ENCODE measurements at regions not wholly inside any gene's neighbourhood (a gene's known extent, or its start where the extent isn't known, plus 50 kb on each side); places are given as distances from the start of the nearest gene placed in this dataset.

DNA sequence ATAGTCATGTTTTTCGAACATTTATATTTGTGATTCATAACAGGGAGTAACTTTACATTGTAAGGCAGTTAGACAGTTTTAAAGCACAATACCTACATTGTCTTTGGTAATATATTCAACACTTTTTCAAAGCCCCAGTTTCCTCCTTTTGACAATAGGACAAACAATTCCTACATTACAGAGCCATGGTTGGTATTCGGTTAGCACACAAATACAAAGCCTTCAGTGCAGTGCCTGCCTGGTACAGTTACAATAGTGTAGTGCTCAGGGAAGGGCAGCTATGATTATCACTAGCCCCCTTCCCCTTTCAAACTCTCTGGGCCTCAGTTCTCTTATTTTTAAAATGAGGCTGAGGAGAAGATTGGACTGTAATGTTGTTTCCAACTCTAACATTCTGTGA, 207.8 kb downstream of the TPBG start:
- Histone ChIP-seq H3K9ac (ENCODE audit: low read length) (no peak overlapping the region), H3K4me1 (ENCODE audit: insufficient read depth, low read length) (no peaks in the 10 kb centered on the region), H3K27ac (ENCODE audit: low read depth, low read length) (no peak overlapping the region), H3K27me3 (ENCODE audit: insufficient read depth, low read length) (no peaks in the 10 kb centered on the region), H3K4me3 (ENCODE audit: insufficient read depth, low read depth, low read length) (no peak overlapping the region), H3K36me3 (ENCODE audit: insufficient read depth, low read length) (no peaks in the 10 kb centered on the region), H3K79me2 (ENCODE audit: insufficient read depth, low read length) (no peaks in the 10 kb centered on the region), H2AFZ (ENCODE audit: low read depth, low read length) (no peak overlapping the region), H3K9me3 (ENCODE audit: insufficient read depth, low read depth, low read length) (no peaks in the 10 kb centered on the region), H4K20me1 (ENCODE audit: insufficient read depth, low read length) (no peaks in the 10 kb centered on the region), H3K4me2 (ENCODE audit: low read length) (no peak overlapping the region)
- no peaks in the 10 kb centered on the region for H3K36me3 Mint-ChIP-seq (ENCODE audit: low read depth, unreplicated experiment)
- H3K27me3 Mint-ChIP-seq (ENCODE audit: low read depth, unreplicated experiment) = no peaks in the 10 kb centered on the region
- DNase-seq (ENCODE audit: low read depth) = no peak
- FAIRE-seq = no peak
- TF ChIP-seq, protein P1, sequence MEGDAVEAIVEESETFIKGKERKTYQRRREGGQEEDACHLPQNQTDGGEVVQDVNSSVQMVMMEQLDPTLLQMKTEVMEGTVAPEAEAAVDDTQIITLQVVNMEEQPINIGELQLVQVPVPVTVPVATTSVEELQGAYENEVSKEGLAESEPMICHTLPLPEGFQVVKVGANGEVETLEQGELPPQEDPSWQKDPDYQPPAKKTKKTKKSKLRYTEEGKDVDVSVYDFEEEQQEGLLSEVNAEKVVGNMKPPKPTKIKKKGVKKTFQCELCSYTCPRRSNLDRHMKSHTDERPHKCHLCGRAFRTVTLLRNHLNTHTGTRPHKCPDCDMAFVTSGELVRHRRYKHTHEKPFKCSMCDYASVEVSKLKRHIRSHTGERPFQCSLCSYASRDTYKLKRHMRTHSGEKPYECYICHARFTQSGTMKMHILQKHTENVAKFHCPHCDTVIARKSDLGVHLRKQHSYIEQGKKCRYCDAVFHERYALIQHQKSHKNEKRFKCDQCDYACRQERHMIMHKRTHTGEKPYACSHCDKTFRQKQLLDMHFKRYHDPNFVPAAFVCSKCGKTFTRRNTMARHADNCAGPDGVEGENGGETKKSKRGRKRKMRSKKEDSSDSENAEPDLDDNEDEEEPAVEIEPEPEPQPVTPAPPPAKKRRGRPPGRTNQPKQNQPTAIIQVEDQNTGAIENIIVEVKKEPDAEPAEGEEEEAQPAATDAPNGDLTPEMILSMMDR (IDR thresholded peaks at IDR 0.05; ENCODE audit: insufficient read depth, low read depth, low read length) = no peak
- no peak for TF ChIP-seq EZH2 (IDR thresholded peaks at IDR 0.05; ENCODE audit: insufficient read depth, low read length)
- no peak overlapping the region for H3K27ac Mint-ChIP-seq (ENCODE audit: unreplicated experiment)
- H3K4me3 Mint-ChIP-seq (ENCODE audit: unreplicated experiment) = no peak overlapping the region
- no peaks in the 10 kb centered on the region for H3K9me3 Mint-ChIP-seq (ENCODE audit: unreplicated experiment)
- no peaks in the 10 kb centered on the region for H3K4me1 Mint-ChIP-seq (ENCODE audit: low read depth, unreplicated experiment)

GRCh38 chr6:82573254-82573972, 209.8 kb downstream of the TPBG start:
- Histone ChIP-seq H4K20me1 (ENCODE audit: insufficient read depth, low read length) (no peaks in the 10 kb centered on the region), H3K36me3 (ENCODE audit: insufficient read depth, low read length) (no peaks in the 10 kb centered on the region), H3K27me3 (ENCODE audit: insufficient read depth, low read length) (no peaks in the 10 kb centered on the region), H3K27ac (ENCODE audit: low read depth, low read length) (no peak overlapping the region), H2AFZ (ENCODE audit: low read depth, low read length) (no peak overlapping the region), H3K9me3 (ENCODE audit: insufficient read depth, low read depth, low read length) (no peaks in the 10 kb centered on the region), H3K79me2 (ENCODE audit: insufficient read depth, low read length) (no peaks in the 10 kb centered on the region), H3K4me3 (ENCODE audit: insufficient read depth, low read depth, low read length) (no peak overlapping the region), H3K4me2 (ENCODE audit: low read length) (no peak overlapping the region), H3K9ac (ENCODE audit: low read length) (no peak overlapping the region), H3K4me1 (ENCODE audit: insufficient read depth, low read length) (no peaks in the 10 kb centered on the region)
- Mint-ChIP-seq H3K27me3 (ENCODE audit: low read depth, unreplicated experiment) (no peaks in the 10 kb centered on the region), H3K4me1 (ENCODE audit: low read depth, unreplicated experiment) (no peaks in the 10 kb centered on the region), H3K4me3 (ENCODE audit: unreplicated experiment) (no peak overlapping the region), H3K36me3 (ENCODE audit: low read depth, unreplicated experiment) (no peaks in the 10 kb centered on the region), H3K9me3 (ENCODE audit: unreplicated experiment) (no peaks in the 10 kb centered on the region), H3K27ac (ENCODE audit: unreplicated experiment) (no peak overlapping the region)
- DNase-seq (ENCODE audit: low read depth) (no peak), FAIRE-seq (no peak)
- TF ChIP-seq, protein P1 (IDR thresholded peaks at IDR 0.05; ENCODE audit: insufficient read depth, low read depth, low read length) = no peak
- TF ChIP-seq EZH2 (IDR thresholded peaks at IDR 0.05; ENCODE audit: insufficient read depth, low read length) = no peak

DNA sequence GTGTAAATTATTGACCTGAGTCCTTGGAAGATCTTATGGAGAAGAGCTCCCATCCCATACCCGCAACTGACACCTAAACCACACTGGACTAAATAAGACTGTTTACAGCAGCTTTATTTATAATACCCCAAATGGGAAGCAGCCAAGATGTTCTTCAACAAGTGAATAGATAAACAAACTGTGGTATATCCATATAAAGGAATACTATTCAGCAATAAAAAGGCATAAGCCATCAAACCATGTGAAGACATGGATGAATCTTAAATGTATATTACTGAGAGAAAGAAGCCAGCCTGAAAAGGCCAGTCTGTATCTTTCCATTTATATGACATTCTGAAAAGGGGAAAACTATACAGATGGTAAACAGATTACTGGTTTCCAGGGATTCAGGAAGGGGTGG, 212.7 kb downstream of the TPBG start:
- peaks cover 3% of the 10 kb centered on the region for H3K27me3 ChIP-seq (ENCODE audit: insufficient read depth, low read length)
- H3K9ac ChIP-seq (ENCODE audit: low read length) = no peak overlapping the region
- Mint-ChIP-seq H3K27me3 (ENCODE audit: low read depth, unreplicated experiment) (no peaks in the 10 kb centered on the region), H3K27ac (ENCODE audit: unreplicated experiment) (no peak overlapping the region), H3K4me1 (ENCODE audit: low read depth, unreplicated experiment) (no peaks in the 10 kb centered on the region), H3K36me3 (ENCODE audit: low read depth, unreplicated experiment) (no peaks in the 10 kb centered on the region), H3K9me3 (ENCODE audit: unreplicated experiment) (no peaks in the 10 kb centered on the region), H3K4me3 (ENCODE audit: unreplicated experiment) (no peak overlapping the region)
- no peak for DNase-seq (ENCODE audit: low read depth)
- no peaks in the 10 kb centered on the region for H3K79me2 ChIP-seq (ENCODE audit: insufficient read depth, low read length)
- H4K20me1 ChIP-seq (ENCODE audit: insufficient read depth, low read length) = no peaks in the 10 kb centered on the region
- H3K27ac ChIP-seq (ENCODE audit: low read depth, low read length) = no peak overlapping the region
- no peak for FAIRE-seq
- H3K9me3 ChIP-seq (ENCODE audit: insufficient read depth, low read depth, low read length) = no peaks in the 10 kb centered on the region
- no peak overlapping the region for H3K4me2 ChIP-seq (ENCODE audit: low read length)
- no peak overlapping the region for H3K4me3 ChIP-seq (ENCODE audit: insufficient read depth, low read depth, low read length)
- no peak overlapping the region for H2AFZ ChIP-seq (ENCODE audit: low read depth, low read length)
- H3K4me1 ChIP-seq (ENCODE audit: insufficient read depth, low read length) = no peaks in the 10 kb centered on the region
- no peak for TF ChIP-seq EZH2 (IDR thresholded peaks at IDR 0.05; ENCODE audit: insufficient read depth, low read length)
- TF ChIP-seq, protein P1 (IDR thresholded peaks at IDR 0.05; ENCODE audit: insufficient read depth, low read depth, low read length) = no peak
- no peaks in the 10 kb centered on the region for H3K36me3 ChIP-seq (ENCODE audit: insufficient read depth, low read length)
